ENCODE measurements at regions not wholly inside any gene's neighbourhood (a gene's known extent, or its start where the extent isn't known, plus 50 kb on each side); places are given as distances from the start of the nearest gene placed in this dataset.
"Not testable (repeated sequence)": the region's sequence is repeated elsewhere in the genome, so short reads cannot be mapped to it uniquely, and the experiment has no call there.

DNA sequence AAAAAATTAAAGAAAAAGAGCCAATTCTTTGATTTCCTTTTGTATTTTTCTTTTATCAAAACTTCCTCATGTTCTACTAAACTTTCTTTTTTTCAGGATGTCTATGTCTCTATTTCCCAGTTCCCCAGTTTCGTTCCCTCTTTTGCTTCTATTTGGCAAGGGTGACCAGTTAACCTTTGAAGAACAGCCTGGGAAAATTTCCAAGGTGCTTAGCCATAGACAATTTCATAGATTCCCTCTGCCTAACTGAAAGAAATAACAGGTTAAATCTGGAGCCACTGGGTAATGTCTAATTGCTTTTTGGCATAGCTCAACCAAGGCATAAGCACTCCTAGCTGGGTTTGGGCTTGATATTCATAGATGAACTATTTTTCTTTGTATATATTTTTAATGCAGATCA lies 272.3 kb downstream of the ADGRL2 start:
- no peak for FAIRE-seq

DNA sequence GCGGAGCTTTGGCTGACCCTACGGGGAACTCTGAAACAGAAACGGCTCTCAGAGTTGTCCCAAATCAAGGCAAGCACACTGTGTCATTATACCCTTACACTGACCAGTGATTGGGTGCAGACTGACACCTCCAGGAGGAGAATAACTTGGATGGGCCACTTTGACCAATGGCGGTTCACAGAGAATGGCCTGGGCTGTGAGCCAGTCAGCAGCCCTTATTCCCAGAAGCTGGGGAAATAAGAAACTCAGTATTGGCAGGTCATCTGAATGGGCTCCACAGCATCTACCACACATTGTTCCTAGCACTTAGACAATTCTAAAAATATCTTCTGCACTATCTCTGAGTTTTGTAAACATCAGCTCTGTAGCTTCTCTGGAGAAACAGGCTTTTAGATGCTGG lies 265.2 kb downstream of the ADGRL2 start:
- no peak for FAIRE-seq

GRCh38 chr1:82064691-82065090 lies 264.0 kb downstream of the ADGRL2 start:
- no peak for FAIRE-seq

- no peak for FAIRE-seq
Measured at GRCh38 chr1:82062206-82062605, 261.5 kb downstream of the ADGRL2 start.

- no peak for FAIRE-seq
Measured at GRCh38 chr1:82059959-82060358, 259.2 kb downstream of the ADGRL2 start.

DNA sequence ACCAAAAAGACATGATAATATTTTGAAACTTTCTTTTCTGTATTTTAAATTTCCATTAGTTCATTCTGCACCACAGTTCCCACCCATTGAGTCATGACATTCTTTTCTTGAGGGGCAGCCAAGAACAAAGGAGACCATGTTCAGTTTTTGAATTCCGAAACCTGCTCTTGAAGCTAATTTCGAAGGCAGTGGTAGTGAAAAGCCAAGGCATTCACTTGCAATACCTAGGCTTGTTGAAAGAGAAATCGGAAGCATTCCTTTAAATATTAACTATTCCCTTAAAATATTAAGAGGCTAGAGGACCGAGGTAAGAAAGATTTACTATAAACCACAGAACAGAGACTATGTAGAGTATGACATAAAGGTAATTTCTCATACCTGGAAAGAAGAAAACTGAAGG lies 256.3 kb downstream of the ADGRL2 start:
- FAIRE-seq, result no peak

- not testable (repeated sequence) for FAIRE-seq
Measured at GRCh38 chr1:82055375-82055774, 254.6 kb downstream of the ADGRL2 start.

DNA sequence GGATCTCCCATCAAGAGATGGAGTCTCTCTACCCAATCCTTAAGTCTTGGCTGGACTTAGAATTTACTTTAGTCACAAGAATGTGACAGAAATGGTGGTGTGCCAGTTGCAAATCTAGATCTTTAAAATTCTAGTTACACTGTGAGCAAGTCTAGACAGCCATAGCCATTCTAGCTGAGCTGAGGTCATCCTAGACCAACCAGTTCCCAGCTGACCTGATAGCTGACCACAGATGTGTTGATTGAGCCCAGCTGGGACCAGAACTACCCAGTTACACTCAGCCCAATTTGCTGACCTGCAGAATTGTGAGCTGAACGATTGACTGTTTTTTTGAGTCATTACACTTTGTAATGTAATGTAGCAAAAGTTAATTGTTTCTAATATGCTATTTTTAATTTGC lies 251.8 kb downstream of the ADGRL2 start:
- no peak for FAIRE-seq

GRCh38 chr1:82048596-82048995 lies 247.9 kb downstream of the ADGRL2 start:
- FAIRE-seq, result no peak

- no peak for FAIRE-seq
Measured at GRCh38 chr1:82045221-82045620, 244.5 kb downstream of the ADGRL2 start.

- FAIRE-seq, result no peak
Measured at GRCh38 chr1:82044536-82044935, 243.8 kb downstream of the ADGRL2 start.

DNA sequence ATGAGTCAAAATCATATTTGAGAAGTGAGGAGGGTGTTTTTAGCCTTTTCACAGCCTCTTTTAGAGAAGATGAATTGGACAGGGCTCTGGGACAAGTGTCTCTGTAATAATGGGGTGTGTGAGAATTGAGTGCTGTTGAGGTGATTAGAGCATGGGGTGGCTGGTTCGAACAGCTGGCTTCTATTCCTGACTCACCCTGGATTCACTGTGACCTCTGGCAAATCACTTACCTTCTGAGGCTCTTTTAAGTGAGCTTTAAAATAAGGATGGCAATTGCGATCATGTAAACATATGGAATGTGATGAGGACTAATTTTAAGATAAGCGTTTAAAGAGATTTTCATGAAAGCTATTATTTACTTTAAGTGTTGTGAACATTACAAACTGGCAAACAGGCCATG lies 243.4 kb downstream of the ADGRL2 start:
- no peak for FAIRE-seq

DNA sequence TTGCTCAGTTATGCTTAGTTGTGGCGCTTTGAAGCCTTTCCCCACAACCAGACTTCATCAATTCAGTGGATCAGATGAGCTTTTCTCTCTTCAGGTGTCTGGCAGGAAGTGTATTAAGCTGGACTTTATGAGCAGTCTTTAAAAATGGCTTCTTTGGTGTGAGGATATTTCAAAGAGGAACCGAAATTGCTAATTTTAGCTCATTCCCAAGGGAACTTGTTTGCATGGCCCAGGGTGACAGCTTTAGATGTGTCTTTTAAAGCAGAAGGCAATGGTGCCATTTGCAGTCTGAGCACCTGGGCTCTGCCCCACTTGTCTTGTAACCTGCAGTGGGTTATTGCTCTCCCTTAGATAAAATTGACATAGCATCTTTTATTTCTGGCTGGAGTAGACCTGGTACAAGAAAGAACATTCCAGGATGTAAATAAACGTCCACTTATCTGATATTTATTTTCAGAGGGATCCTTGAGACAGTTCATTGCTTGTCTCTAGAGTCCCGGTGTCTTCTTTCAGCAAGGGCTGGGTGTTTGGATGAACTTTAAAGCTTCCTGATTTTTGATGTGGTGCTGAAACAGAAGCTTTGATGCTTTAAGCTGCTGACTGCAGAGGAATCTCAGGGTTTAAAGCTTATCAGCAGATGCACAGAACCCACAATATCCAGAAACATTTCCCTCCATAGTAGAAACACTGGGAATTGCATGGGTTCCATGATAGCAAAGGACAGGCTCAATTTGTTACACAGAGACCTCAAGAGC lies 241.7 kb downstream of the ADGRL2 start:
- FAIRE-seq, result no peak
